Inflammatory macrophage (primary cell): ENCODE measurements at regions not wholly inside any gene's neighbourhood (a gene's known extent, or its start where the extent isn't known, plus 50 kb on each side); places are given as distances from the start of the nearest gene placed in this dataset.
"Not testable (repeated sequence)": the region's sequence is repeated elsewhere in the genome, so short reads cannot be mapped to it uniquely, and the experiment has no call there.

Source experiments
- DNase-seq, 2 donors: peaks; one replicate each; pipeline ENCODE4 v3.0.0-alpha.2; 2020 to 2022

DNA sequence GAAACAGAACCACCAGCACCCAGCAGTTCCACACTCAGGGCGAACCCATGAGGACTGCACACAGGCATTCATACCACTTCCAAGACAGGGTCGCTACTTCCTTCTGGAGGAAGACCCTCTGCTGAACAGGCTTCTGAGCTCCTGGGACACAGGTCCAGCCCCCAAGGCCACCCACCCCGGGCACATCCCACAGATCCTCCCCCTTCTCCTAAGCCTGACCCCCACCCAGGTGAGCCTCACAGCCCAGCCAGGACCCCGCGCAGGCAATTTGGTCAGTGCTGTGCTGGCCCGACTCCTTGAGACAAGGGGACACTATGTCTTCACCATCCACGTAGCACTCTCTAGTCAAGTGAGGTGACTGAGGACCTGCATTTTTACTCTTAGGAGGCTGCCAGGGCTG lies 5382.7 kb upstream of the TPTE start:
- DNase-seq = not testable (repeated sequence)

- DNase-seq = not testable (repeated sequence)
These were observed 5381.9 kb upstream of the TPTE start for GRCh38 chr21:5139528-5139927.

DNA sequence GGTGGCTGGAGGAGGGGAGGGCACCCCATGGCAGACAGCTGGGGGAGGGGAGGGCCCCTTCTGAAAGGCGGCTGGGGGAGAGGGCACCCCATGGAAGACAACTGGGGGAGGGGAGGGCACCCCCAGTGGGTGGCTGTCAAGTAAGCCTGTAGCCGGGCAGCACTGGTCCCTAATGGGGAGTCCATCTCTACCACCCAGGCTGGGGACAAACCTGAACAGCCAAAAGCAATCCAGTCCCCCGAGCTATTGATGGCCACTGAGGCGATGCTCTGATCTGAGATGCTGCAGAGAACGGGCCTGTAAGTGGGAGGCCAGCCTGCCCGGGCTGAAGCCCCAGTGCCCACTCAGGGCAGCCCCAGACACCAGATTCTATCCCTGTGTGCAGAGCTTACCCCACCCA lies 5378.4 kb upstream of the TPTE start:
- DNase-seq = not testable (repeated sequence)

DNA sequence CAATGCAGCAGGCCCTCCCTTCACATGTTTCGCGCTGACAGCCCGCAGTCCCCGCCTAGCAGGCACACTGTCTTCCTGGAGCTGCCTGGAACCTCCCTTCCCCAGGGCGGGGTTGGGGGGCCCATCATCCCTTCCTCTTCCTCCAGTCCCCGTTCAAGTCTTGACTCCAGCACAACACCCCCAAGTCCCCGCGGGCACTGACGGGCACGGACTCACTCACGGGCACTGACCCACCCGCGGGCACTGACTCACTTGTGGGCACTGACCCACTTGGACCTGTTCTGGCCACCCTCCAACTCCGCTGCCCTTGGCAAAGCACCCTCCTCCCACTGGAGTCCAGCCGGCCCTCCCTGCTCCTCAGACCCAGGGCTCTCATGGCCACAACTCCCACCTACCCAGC lies 5376.7 kb upstream of the TPTE start:
- DNase-seq = not testable (repeated sequence)

DNA sequence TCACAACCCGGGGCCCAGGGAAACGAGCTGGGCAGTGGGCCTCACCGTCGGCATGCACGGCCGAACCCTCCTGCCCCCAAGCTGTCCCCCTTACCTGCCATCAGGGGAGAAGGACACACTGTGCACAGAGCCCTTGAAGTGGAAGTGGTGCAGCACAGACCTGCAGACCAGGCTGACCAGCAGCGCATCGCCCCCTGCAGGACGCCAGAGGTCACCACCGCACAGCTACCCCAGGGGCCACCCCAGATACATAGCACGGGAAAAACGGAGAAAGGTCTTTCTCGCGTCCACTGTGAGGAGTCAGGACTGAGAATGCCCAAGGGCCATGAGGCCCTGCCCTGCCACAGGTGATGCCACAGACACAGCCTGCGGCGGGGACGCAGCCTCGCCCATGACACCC lies 5373.7 kb upstream of the TPTE start:
- DNase-seq = not testable (repeated sequence)

- DNase-seq = not testable (repeated sequence)
These were observed 5372.2 kb upstream of the TPTE start for GRCh38 chr21:5149222-5149621.

DNA sequence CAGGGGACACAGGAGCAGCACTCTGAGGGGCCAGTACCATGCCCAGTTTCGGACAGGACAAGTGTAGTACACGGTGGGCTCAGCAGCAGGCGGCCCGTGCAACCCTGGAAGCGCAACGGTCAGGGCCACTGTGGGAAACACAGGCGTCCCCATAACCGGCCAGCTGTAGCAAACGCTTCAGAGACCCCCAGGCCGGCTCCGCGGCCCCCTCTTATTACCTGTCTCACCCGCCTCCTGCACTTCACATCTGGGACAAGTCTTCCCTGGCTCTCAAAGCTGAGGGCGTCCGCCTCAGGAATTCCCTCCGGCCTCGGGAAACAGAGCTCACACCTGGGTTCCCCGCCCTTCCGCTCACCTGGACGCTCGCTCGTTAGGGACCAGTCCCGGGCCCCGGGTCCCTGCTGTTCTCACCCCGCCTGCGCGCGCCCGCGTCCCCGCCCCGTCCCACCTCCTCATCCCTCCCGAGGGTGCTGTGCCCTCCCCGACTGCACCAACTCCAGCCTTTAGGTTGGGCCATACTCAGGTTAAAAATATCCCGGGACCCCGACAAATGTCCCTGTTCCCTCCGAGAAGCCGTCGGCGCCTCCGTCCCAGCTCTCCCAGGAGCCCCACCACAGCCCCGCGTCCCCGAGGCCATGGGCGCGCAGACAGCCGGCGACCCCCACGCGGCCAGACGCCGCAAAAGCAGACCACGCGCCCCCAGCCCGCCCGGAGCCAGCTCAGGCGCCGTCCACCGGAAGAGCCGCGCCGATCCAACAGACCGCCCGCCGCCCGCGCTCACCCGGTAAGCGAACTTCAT lies 5367.3 kb upstream of the TPTE start:
- not testable (repeated sequence) for DNase-seq

DNA sequence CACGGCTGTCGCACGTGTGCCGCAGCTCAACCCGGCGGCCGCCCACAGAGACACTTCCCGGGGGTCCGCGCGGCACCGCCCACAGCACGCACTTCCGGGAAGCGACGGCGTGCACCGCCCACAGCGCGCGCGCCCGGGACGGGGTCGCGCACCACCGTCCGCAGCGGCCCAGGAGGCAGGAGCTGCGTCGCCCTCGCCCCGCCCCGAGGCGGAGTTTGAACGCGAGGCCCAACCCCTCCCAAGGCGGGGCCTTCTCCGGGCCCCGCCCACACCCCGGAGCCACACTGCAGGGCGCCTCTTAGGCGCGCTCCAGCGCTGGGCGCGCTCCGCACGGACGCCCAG lies 5366.8 kb upstream of the TPTE start:
- DNase-seq = peak; percentile 83 to 90

- DNase-seq = not testable (repeated sequence)
These were observed 5358.4 kb upstream of the TPTE start for GRCh38 chr21:5162693-5163574.

DNA sequence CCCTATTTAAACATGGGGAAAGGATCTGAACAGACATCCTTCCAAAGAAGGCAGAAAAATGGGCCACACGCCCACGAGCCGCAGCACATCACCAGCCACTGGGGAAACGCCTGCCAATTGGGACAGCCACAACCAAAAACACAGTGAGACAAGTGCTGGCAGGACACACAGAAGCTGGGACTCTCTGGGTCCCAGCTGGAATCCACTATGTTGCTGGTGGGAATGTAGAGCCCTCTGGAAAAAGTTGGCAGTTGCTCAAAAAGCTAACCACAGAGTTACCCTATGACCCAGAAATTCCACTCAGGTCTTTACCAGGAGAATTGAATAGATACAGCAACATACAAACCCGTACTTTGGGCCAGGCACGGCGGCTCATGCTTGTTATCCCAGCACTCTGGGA lies 5355.6 kb upstream of the TPTE start:
- not testable (repeated sequence) for DNase-seq
